ENCODE measurements at regions not wholly inside any gene's neighbourhood (a gene's known extent, or its start where the extent isn't known, plus 50 kb on each side); places are given as distances from the start of the nearest gene placed in this dataset.

GRCh38 chr4:81963015-81963762 lies 410.6 kb downstream of the HNRNPD start:
- TF ChIP-seq CTCF (IDR thresholded peaks at IDR 0.05 in 2 of 3, conservative IDR thresholded peaks at IDR 0.05 in 1 of 3; ENCODE audit: control insufficient read depth in 2 of 3, extremely low read depth in 1 of 3, insufficient read depth in 1 of 3, low read depth in 3 of 3, low read length in 3 of 3) (no peak), EP300 (IDR thresholded peaks at IDR 0.05; ENCODE audit: borderline replicate concordance in 1 of 2, control insufficient read depth in 1 of 2, low read depth in 2 of 2, low read length in 2 of 2) (no peak), IRF4 (IDR thresholded peaks at IDR 0.05; ENCODE audit: low read depth, low read length) (no peak), ATF7 (IDR thresholded peaks at IDR 0.05; ENCODE audit: low read depth) (no peak), EZH2 (IDR thresholded peaks at IDR 0.05; ENCODE audit: borderline replicate concordance, control insufficient read depth, low read depth, low read length) (no peak), ATF3 (IDR thresholded peaks at IDR 0.05; ENCODE audit: borderline replicate concordance, extremely low read depth, low read depth, low read length) (no peak), ATF2 (IDR thresholded peaks at IDR 0.05; ENCODE audit: low read length) (no peak)

Data from GM12878 (cell line).